ENCODE measurements at regions not wholly inside any gene's neighbourhood (a gene's known extent, or its start where the extent isn't known, plus 50 kb on each side); places are given as distances from the start of the nearest gene placed in this dataset.

- TF ChIP-seq CTCF (IDR thresholded peaks at IDR 0.05) (no peak), POLR2A (IDR thresholded peaks at IDR 0.05) (no peak)
These were observed 476.1 kb downstream of the SOX6 start for GRCh38 chr11:15880291-15880690.
